ENCODE measurements at regions not wholly inside any gene's neighbourhood (a gene's known extent, or its start where the extent isn't known, plus 50 kb on each side); places are given as distances from the start of the nearest gene placed in this dataset.

GRCh38 chr5:111853748-111854147 lies 96.8 kb upstream of the NREP start:
- Histone ChIP-seq H3K9me3 (no peaks in the 10 kb centered on the region), H3K4me3 (ENCODE audit: control insufficient read depth in 1 of 2, extremely low read depth in 1 of 2, low read length in 1 of 2) (no peak overlapping the region), H3K36me3 (ENCODE audit: control insufficient read depth in 2 of 2, extremely low read depth in 1 of 2, insufficient read depth in 1 of 2, low read length in 1 of 2) (no peaks in the 10 kb centered on the region), H3K27me3 (replicated peaks in 1 of 2; ENCODE audit: control insufficient read depth in 2 of 2, extremely low read depth in 1 of 2, insufficient read depth in 2 of 2, low read length in 1 of 2) (no peaks in the 10 kb centered on the region), H3K4me1 (ENCODE audit: control insufficient read depth in 1 of 2, extremely low read depth in 1 of 2, insufficient read depth in 2 of 2, low read length in 2 of 2) (no peaks in the 10 kb centered on the region), H3K27ac (ENCODE audit: low read length) (no peak overlapping the region)
- no peak overlapping the region for H3K27ac Mint-ChIP-seq
- ATAC-seq (replicated peaks in 1 of 4) (no peak), DNase-seq (no peak)
- no peaks in the 10 kb centered on the region for H3K4me1 Mint-ChIP-seq
- 13% methylated on average over 3 of the region's 3 CpGs for WGBS (ENCODE audit: insufficient coverage)
- ChIA-PET POLR2A (no interaction called here), CTCF (no interaction called here)
- no peak overlapping the region for H3K4me3 Mint-ChIP-seq
- no peaks in the 10 kb centered on the region for H3K36me3 Mint-ChIP-seq
- no peaks in the 10 kb centered on the region for H3K9me3 Mint-ChIP-seq
- H3K27me3 Mint-ChIP-seq: peaks cover 3 to 4% of the 10 kb centered on the region in 2 donors

DNA sequence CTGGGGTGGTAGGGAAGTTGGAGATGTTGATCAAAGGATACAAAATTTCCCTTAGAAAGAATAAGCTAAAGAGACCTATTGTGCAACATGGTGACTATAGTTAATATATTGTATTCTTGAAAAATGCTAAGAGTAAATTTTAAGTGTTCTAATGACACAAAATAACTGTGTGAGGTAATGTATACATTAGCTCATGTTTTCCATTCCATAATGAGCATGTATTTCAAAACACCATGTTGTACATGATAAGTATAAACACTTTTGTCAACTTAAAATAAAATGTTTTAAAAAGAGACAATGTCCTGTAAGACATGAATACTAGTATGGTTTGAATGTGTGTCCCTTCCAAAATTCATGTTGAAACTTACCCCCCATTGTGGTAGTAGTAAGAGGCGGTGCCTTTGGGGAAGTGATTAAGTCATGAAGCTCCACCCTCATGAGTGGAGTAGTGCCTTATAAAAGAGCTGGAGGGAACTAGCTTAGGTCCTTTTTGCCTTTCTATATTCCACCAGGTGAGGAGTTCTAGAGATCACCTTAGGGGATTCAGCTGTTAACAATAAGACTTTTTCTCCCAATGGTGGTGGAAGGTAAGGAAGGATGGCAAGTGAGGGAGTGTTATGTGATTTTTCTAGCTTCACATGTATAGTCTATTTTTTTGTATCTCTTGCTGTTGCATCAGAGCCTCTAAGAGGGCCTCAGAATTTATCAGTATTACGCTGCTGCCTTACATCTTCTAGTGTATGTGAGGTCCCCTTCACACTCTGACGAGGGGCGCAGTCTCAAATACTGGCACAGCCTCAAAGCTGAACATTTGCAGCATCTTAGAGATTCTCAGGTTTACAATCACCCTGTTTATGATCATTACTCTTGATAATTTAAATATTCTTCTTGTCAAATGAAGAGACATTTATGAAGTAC lies 94.9 kb upstream of the NREP start:
- POLR2A ChIA-PET: no interaction called here
- no peaks in the 10 kb centered on the region for H3K4me1 Mint-ChIP-seq
- ATAC-seq (replicated peaks in 1 of 4) (no peak), DNase-seq (no peak)
- H3K27ac Mint-ChIP-seq: no peak overlapping the region
- H3K4me1 ChIP-seq (ENCODE audit: control insufficient read depth in 1 of 2, extremely low read depth in 1 of 2, insufficient read depth in 2 of 2, low read length in 2 of 2): no peaks in the 10 kb centered on the region
- no peak overlapping the region for H3K4me3 ChIP-seq (ENCODE audit: control insufficient read depth in 1 of 2, extremely low read depth in 1 of 2, low read length in 1 of 2)
- H3K4me3 Mint-ChIP-seq: no peak overlapping the region
- H3K9me3 Mint-ChIP-seq: no peaks in the 10 kb centered on the region
- H3K36me3 Mint-ChIP-seq: no peaks in the 10 kb centered on the region
- H3K9me3 ChIP-seq: no peaks in the 10 kb centered on the region
- no peaks in the 10 kb centered on the region for H3K36me3 ChIP-seq (ENCODE audit: control insufficient read depth in 2 of 2, extremely low read depth in 1 of 2, insufficient read depth in 1 of 2, low read length in 1 of 2)
- H3K27me3 ChIP-seq (replicated peaks in 1 of 2; ENCODE audit: control insufficient read depth in 2 of 2, extremely low read depth in 1 of 2, insufficient read depth in 2 of 2, low read length in 1 of 2): no peaks in the 10 kb centered on the region
- CTCF ChIA-PET: no interaction called here
- WGBS (ENCODE audit: insufficient coverage): 88% methylated on average over 3 of the region's 4 CpGs
- peaks cover 2 to 4% of the 10 kb centered on the region in 2 donors for H3K27me3 Mint-ChIP-seq
- H3K27ac ChIP-seq (ENCODE audit: low read length): no peak overlapping the region

DNA sequence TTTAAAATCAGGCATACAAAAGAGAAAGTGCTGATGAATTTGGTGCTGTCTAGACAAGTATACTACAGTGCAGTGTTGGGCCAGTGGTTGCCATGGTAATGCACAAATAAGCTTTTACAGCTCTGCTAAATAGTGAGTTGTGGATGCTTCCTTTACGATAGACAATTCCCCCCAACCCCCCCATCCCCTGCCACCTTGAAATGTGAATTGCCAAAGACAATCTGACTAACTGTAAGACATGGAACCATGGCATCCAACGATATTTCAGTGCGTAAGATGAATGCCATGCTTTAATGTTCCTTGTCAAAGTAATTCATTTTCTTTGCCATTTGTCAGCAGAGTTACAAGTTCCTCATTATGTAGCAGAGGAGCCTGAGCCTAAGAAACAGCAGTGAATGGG lies 91.5 kb upstream of the NREP start:
- no peaks in the 10 kb centered on the region for H3K4me1 Mint-ChIP-seq
- ATAC-seq (replicated peaks in 1 of 4) (no peak), DNase-seq (no peak)
- Histone ChIP-seq H3K27ac (ENCODE audit: low read length) (no peak overlapping the region), H3K9me3 (no peaks in the 10 kb centered on the region), H3K27me3 (replicated peaks in 1 of 2; ENCODE audit: control insufficient read depth in 2 of 2, extremely low read depth in 1 of 2, insufficient read depth in 2 of 2, low read length in 1 of 2) (no peaks in the 10 kb centered on the region), H3K4me1 (ENCODE audit: control insufficient read depth in 1 of 2, extremely low read depth in 1 of 2, insufficient read depth in 2 of 2, low read length in 2 of 2) (no peaks in the 10 kb centered on the region), H3K36me3 (ENCODE audit: control insufficient read depth in 2 of 2, extremely low read depth in 1 of 2, insufficient read depth in 1 of 2, low read length in 1 of 2) (no peaks in the 10 kb centered on the region), H3K4me3 (ENCODE audit: control insufficient read depth in 1 of 2, extremely low read depth in 1 of 2, low read length in 1 of 2) (no peak overlapping the region)
- no peaks in the 10 kb centered on the region for H3K9me3 Mint-ChIP-seq
- H3K27ac Mint-ChIP-seq: no peak overlapping the region
- no peaks in the 10 kb centered on the region for H3K36me3 Mint-ChIP-seq
- peaks cover 0 to 4% of the 10 kb centered on the region in 2 donors for H3K27me3 Mint-ChIP-seq
- H3K4me3 Mint-ChIP-seq: no peak overlapping the region
- 78% methylated on average over 3 of the region's 3 CpGs for WGBS (ENCODE audit: insufficient coverage)
- CTCF ChIA-PET: no interaction called here
- POLR2A ChIA-PET: no interaction called here

- Histone ChIP-seq H3K36me3 (ENCODE audit: control insufficient read depth in 2 of 2, extremely low read depth in 1 of 2, insufficient read depth in 1 of 2, low read length in 1 of 2) (no peaks in the 10 kb centered on the region), H3K4me3 (ENCODE audit: control insufficient read depth in 1 of 2, extremely low read depth in 1 of 2, low read length in 1 of 2) (no peak overlapping the region), H3K9me3 (no peaks in the 10 kb centered on the region), H3K27me3 (replicated peaks in 1 of 2; ENCODE audit: control insufficient read depth in 2 of 2, extremely low read depth in 1 of 2, insufficient read depth in 2 of 2, low read length in 1 of 2) (no peaks in the 10 kb centered on the region), H3K4me1 (ENCODE audit: control insufficient read depth in 1 of 2, extremely low read depth in 1 of 2, insufficient read depth in 2 of 2, low read length in 2 of 2) (no peaks in the 10 kb centered on the region), H3K27ac (ENCODE audit: low read length) (no peak overlapping the region)
- CTCF ChIA-PET: interaction anchor here in 1 of 2 donors (0.7 kb wide), 1 partner anchor 22 kb away, joined by 4 read pairs; no protein-coding TSS in a partner anchor
- ATAC-seq (replicated peaks in 1 of 4): no peak
- no peaks in the 10 kb centered on the region for H3K4me1 Mint-ChIP-seq
- H3K4me3 Mint-ChIP-seq: no peak overlapping the region
- H3K9me3 Mint-ChIP-seq: no peaks in the 10 kb centered on the region
- POLR2A ChIA-PET: interaction anchor here in 1 of 2 donors (0.6 kb wide), 2 partner anchors 912 to 1509 kb away, joined by 3 to 4 read pairs; no protein-coding TSS in a partner anchor
- H3K36me3 Mint-ChIP-seq: no peaks in the 10 kb centered on the region
- no peak overlapping the region for H3K27ac Mint-ChIP-seq
- whole genome bisulfite sequencing (ENCODE audit: insufficient coverage): 90% methylated on average over 2 of the region's 3 CpGs
- H3K27me3 Mint-ChIP-seq: peaks cover 0 to 4% of the 10 kb centered on the region in 2 donors
- DNase-seq: no peak
Observed at GRCh38 chr5:111847052-111847925, 90.3 kb upstream of the NREP start.

- H3K36me3 ChIP-seq (ENCODE audit: control insufficient read depth in 2 of 2, extremely low read depth in 1 of 2, insufficient read depth in 1 of 2, low read length in 1 of 2): no peaks in the 10 kb centered on the region
- no CpG with 5 or more reads among the region's 6 CpGs for WGBS (ENCODE audit: insufficient coverage)
- Mint-ChIP-seq H3K9me3 (no peaks in the 10 kb centered on the region), H3K36me3 (no peaks in the 10 kb centered on the region), H3K4me3 (no peak overlapping the region), H3K27me3 (peaks cover 0 to 4% of the 10 kb centered on the region in 2 donors), H3K27ac (no peak overlapping the region), H3K4me1 (no peaks in the 10 kb centered on the region)
- no peaks in the 10 kb centered on the region for H3K4me1 ChIP-seq (ENCODE audit: control insufficient read depth in 1 of 2, extremely low read depth in 1 of 2, insufficient read depth in 2 of 2, low read length in 2 of 2)
- H3K27ac ChIP-seq (ENCODE audit: low read length): no peak overlapping the region
- H3K9me3 ChIP-seq: no peaks in the 10 kb centered on the region
- ChIA-PET POLR2A (interaction anchor here in 1 of 2 donors (0.5 kb wide), 1 partner anchor 309 kb away, joined by 5 read pairs; no protein-coding TSS in a partner anchor), CTCF (interaction anchor here in 1 of 2 donors (0.6 to 1.5 kb wide), 2 partner anchors 162 to 290 kb away, joined by 3 read pairs; no protein-coding TSS in a partner anchor)
- no peaks in the 10 kb centered on the region for H3K27me3 ChIP-seq (replicated peaks in 1 of 2; ENCODE audit: control insufficient read depth in 2 of 2, extremely low read depth in 1 of 2, insufficient read depth in 2 of 2, low read length in 1 of 2)
- no peak for DNase-seq
- no peak overlapping the region for H3K4me3 ChIP-seq (ENCODE audit: control insufficient read depth in 1 of 2, extremely low read depth in 1 of 2, low read length in 1 of 2)
- ATAC-seq (replicated peaks in 1 of 4): no peak
Observed at GRCh38 chr5:111840036-111840674, 83.2 kb upstream of the NREP start.

DNA sequence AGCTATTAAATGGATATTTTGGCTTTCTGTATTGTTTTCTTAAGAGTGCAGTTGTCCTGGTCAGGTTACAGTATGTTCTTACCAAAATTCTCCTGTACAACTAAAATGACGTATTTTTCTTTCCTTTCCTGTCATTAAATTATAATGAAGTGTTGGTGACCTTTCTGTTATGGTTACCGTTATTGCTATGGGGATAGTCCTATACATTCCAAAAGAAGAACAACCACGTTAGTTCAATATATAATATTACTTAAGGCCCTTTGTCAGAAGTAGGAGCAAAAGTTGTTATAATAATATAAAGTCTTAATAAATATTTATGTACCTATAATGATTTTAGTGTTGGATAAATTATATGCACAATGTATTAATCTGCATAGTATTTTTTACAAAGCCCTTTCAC lies 82.4 kb upstream of the NREP start:
- no peaks in the 10 kb centered on the region for H3K9me3 Mint-ChIP-seq
- no CpG with 5 or more reads among the region's 3 CpGs for WGBS (ENCODE audit: insufficient coverage)
- H3K27me3 ChIP-seq (replicated peaks in 1 of 2; ENCODE audit: control insufficient read depth in 2 of 2, extremely low read depth in 1 of 2, insufficient read depth in 2 of 2, low read length in 1 of 2): no peaks in the 10 kb centered on the region
- H3K4me3 ChIP-seq (ENCODE audit: control insufficient read depth in 1 of 2, extremely low read depth in 1 of 2, low read length in 1 of 2): no peak overlapping the region
- H3K9me3 ChIP-seq: no peaks in the 10 kb centered on the region
- H3K4me3 Mint-ChIP-seq: no peak overlapping the region
- H3K4me1 Mint-ChIP-seq: no peaks in the 10 kb centered on the region
- H3K27ac ChIP-seq (ENCODE audit: low read length): no peak overlapping the region
- H3K27ac Mint-ChIP-seq: no peak overlapping the region
- peaks cover 0 to 4% of the 10 kb centered on the region in 2 donors for H3K27me3 Mint-ChIP-seq
- H3K36me3 Mint-ChIP-seq: no peaks in the 10 kb centered on the region
- H3K4me1 ChIP-seq (ENCODE audit: control insufficient read depth in 1 of 2, extremely low read depth in 1 of 2, insufficient read depth in 2 of 2, low read length in 2 of 2): no peaks in the 10 kb centered on the region
- no peaks in the 10 kb centered on the region for H3K36me3 ChIP-seq (ENCODE audit: control insufficient read depth in 2 of 2, extremely low read depth in 1 of 2, insufficient read depth in 1 of 2, low read length in 1 of 2)
- DNase-seq (no peak), ATAC-seq (replicated peaks in 1 of 4) (no peak)
- POLR2A ChIA-PET: interaction anchor here in 1 of 2 donors (0.5 kb wide), 1 partner anchor 308 kb away, joined by 5 read pairs; no protein-coding TSS in a partner anchor
- CTCF ChIA-PET: no interaction called here

All from T-cell (primary cell).